Cardiac fibroblast (primary cell): ENCODE measurements at regions not wholly inside any gene's neighbourhood (a gene's known extent, or its start where the extent isn't known, plus 50 kb on each side); places are given as distances from the start of the nearest gene placed in this dataset.
"Not testable (repeated sequence)": the region's sequence is repeated elsewhere in the genome, so short reads cannot be mapped to it uniquely, and the experiment has no call there.

ENCODE experiments used
- DNase-seq, 2 donors: peaks; one replicate each; pipeline versions ENCODE4 v3.0.0 to v3.0.0-alpha.2; 2010; ENCODE audit warnings: low read depth in 2 of 2
- H3K4me3 ChIP-seq, 2 donors: replicated peaks in 1 of 2; 1 replicate in 1 of 2; 2 replicates in 1 of 2; pipeline ENCODE4 v1.5.1; 2011; ENCODE audit warnings: low read depth in 2 of 2, low read length in 2 of 2, mild to moderate bottlenecking in 2 of 2, moderate library complexity in 1 of 2
- TF ChIP-seq, protein P1 (sequence below): IDR thresholded peaks from one replicate; pipeline ENCODE4 v1.5.1; 2011; ENCODE audit warnings: low read depth, mild to moderate bottlenecking, low read length, inconsistent platforms

DNA sequence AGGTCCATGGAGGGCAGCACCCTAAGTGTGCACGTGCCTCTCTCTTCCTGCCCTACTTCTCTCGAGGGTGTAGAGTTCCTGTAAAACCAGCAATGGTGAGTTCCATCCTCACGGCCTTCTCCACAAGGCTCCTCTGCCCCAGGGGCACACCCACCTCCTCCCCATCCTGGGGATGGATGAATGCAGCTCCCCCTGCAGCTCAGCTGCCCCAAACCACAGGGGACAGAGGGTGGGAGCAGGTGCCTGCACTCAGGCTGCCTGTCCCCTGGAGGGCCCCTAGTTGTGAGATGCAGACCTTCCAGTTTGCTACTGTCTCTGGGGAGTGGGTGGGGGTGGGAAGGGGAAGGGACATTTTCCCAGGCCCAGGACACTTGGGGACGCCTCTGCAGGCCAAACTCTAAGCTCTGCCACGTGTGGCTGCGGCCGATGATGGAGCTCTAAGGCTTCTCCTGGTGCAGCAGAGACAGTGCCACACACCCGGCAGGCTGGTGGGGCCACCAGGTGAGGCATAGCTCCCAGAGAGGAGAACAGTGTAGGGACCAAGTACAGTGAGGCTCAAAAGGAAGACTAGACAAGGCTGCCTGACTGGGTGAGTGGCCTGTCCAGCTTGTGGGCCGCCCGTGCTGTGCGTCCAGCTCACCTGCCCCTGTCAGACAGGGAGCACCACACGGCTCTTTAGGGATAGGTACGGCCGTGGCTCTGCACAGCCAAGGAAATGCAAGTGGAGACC is 540.9 kb downstream of the TBC1D22A start:
- no peak for DNase-seq
- TF ChIP-seq, protein P1, sequence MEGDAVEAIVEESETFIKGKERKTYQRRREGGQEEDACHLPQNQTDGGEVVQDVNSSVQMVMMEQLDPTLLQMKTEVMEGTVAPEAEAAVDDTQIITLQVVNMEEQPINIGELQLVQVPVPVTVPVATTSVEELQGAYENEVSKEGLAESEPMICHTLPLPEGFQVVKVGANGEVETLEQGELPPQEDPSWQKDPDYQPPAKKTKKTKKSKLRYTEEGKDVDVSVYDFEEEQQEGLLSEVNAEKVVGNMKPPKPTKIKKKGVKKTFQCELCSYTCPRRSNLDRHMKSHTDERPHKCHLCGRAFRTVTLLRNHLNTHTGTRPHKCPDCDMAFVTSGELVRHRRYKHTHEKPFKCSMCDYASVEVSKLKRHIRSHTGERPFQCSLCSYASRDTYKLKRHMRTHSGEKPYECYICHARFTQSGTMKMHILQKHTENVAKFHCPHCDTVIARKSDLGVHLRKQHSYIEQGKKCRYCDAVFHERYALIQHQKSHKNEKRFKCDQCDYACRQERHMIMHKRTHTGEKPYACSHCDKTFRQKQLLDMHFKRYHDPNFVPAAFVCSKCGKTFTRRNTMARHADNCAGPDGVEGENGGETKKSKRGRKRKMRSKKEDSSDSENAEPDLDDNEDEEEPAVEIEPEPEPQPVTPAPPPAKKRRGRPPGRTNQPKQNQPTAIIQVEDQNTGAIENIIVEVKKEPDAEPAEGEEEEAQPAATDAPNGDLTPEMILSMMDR, result no peak
- no peak overlapping the region for H3K4me3 ChIP-seq

DNA sequence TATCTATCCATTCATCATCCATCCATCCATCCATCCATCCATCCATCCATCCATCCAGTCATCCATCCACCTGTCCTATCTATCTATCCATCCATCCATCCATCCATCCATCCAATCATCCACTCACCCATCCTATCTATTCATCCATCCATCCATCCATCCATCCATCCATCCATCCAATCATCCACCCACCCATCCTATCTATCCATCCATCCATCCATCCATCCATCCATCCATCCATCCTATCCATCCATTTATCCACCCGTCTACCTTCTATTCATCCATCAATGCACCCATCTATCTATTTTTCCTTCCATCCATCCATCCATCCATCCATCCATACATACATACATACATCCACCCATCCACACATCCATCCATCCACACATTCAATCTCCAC is 540.1 kb downstream of the TBC1D22A start:
- DNase-seq, H3K4me3 ChIP-seq: not testable (repeated sequence)

- no peak for DNase-seq
- no peak overlapping the region for H3K4me3 ChIP-seq
- TF ChIP-seq, protein P1, result no peak
Observed at GRCh38 chr22:47301820-47302475, 539.5 kb downstream of the TBC1D22A start.

DNA sequence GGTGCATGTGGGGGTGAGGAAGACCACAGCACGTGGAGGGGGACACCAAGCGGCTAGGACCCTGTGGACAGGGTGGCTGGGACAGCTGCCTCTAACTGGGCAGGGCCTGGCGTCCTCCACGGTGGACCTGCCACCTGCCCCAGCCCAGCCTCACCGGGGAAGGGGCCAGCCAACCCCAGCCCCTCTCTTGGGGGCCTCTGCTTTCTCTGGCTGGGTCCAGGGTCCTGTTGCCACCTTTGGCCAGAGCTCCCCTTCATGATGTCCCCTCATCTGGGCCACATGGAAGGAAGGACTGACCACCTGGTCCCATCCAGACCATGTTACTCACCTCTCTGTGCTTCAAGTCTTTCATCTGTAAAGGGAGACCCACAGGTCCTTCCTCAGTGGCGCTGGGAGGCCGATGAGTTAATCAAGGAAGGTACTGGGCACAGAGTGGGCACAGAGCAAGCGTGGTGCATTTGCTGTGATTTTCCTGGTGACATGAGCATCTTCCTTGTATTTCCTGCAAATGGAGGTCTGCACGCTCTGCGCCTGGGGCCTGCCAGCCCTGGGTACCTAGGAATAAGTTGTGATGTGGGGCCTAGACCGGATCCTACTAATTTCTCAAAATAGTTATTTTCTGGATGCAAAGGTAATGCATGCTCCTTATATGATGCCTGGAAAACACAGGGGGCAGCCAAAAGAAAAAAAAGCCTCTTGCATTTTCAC is 538.4 kb downstream of the TBC1D22A start:
- no peak overlapping the region for H3K4me3 ChIP-seq
- TF ChIP-seq, protein P1, result no peak
- DNase-seq, result no peak

- TF ChIP-seq, protein P1, result no peak
- H3K4me3 ChIP-seq, result no peak overlapping the region
- DNase-seq, result no peak
Observed at GRCh38 chr22:47299863-47300697, 537.6 kb downstream of the TBC1D22A start.

DNA sequence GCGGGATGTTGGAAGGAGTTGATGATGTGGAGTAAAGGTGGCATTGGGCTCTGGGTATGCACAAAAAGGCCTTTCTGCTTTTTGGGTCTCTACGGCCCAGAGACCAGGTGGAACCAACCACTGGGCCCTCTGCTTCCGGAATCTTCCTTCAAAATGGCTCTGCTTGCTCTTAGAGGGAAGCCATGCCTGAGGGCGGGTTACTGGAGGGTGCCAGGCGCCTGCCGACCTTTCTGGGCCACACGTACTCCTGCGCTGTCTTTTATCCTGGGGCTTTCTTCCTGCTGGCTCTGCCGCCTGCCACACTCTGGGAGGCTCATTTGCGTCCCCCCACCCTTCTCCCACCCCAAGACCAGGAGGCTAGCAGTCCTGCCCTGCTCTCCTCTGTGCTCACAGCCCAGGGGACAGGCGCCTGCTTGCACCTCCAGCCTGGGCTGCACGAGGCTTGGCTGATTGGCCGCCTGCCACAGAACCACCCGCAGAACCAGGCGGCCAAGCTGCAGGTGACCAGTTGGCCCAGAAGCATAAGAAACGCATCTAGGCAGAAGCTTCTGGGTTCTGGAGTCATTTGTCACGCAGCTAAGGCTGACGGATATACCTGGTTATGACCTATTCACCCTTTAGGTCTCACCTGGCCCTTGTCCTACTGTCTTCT is 536.9 kb downstream of the TBC1D22A start:
- no peak overlapping the region for H3K4me3 ChIP-seq
- TF ChIP-seq, protein P1, result no peak
- DNase-seq, result no peak
